Panc1 (cell line): ENCODE measurements at regions not wholly inside any gene's neighbourhood (a gene's known extent, or its start where the extent isn't known, plus 50 kb on each side); places are given as distances from the start of the nearest gene placed in this dataset.

Experiments used
- ATAC-seq: fragments of 200-7000 bp; cut with Tn5 transposase; 2 replicates; pipeline ENCODE4 v1.9.1; 2020; ENCODE audit warnings: mild to moderate bottlenecking, moderate library complexity
- BruUV-seq: library from RNA; stranded (reverse); fragments of 400-500 nt; replicated peaks from 2 replicates; lab custom pipeline; 2021; lab: Mats Ljungman, UMichigan
- CTCF ChIA-PET: fragments of 300-600 bp; sonication (Branson Sonifier 250); formaldehyde crosslinking; loops from one replicate; lab custom pipeline; 2022; ENCODE audit warnings: antibody characterized with exemption; lab: Charles Lee
- POLR2A ChIA-PET: fragments of 300-600 bp; sonication (Branson Sonifier 250); formaldehyde crosslinking; loops from one replicate; lab custom pipeline; 2022; ENCODE audit warnings: antibody characterized with exemption; lab: Charles Lee
- DNase-seq: peaks from one replicate; pipeline ENCODE4 v3.0.0-alpha.2; 2010; ENCODE audit warnings: low read depth, low spot score
- H3K27ac ChIP-seq: 2 replicates; pipeline ENCODE4 v1.5.1; 2011; ENCODE audit warnings: mild to moderate bottlenecking, low read length, inconsistent platforms
- H3K27me3 ChIP-seq: fragments of 200-500 bp; sonication (Bioruptor generic); 2 replicates; pipeline ENCODE4 v1.6.0; 2014; ENCODE audit warnings: low read length, inconsistent platforms; ENCODE audit not compliant: control insufficient read depth, insufficient read depth
- H3K36me3 ChIP-seq: fragments of 200-500 bp; sonication (Bioruptor generic); 2 replicates; pipeline ENCODE4 v1.5.1; 2014; ENCODE audit warnings: inconsistent platforms, mild to moderate bottlenecking, low read length, moderate library complexity; ENCODE audit not compliant: control insufficient read depth, insufficient read depth
- H3K4me1 ChIP-seq: 2 replicates; pipeline ENCODE4 v1.5.1; 2011; ENCODE audit warnings: inconsistent platforms, mild to moderate bottlenecking, low read length, moderate library complexity; ENCODE audit not compliant: control insufficient read depth, insufficient read depth
- H3K4me3 ChIP-seq, 2 experiments: 2 replicates each; pipeline ENCODE4 v1.5.1; 2011 to 2012; ENCODE audit warnings: low read depth in 2 of 2, low read length in 2 of 2, mild to moderate bottlenecking in 2 of 2, inconsistent platforms in 1 of 2, moderate library complexity in 1 of 2
- H3K9me3 ChIP-seq: fragments of 200-500 bp; sonication (Bioruptor generic); 2 replicates; pipeline ENCODE4 v1.5.1; 2014; ENCODE audit warnings: low read depth, mild to moderate bottlenecking, inconsistent platforms, low read length, moderate library complexity; ENCODE audit not compliant: control insufficient read depth, insufficient read depth
- POLR2AphosphoS5 ChIP-seq: IDR thresholded peaks from 2 replicates; pipeline ENCODE4 v1.6.1; 2012; ENCODE audit warnings: mild to moderate bottlenecking, low read depth, low read length, moderate library complexity
- SIN3A ChIP-seq: IDR thresholded peaks from 2 replicates; pipeline ENCODE4 v1.6.1; 2012; ENCODE audit warnings: low read depth, mild to moderate bottlenecking, low read length, moderate library complexity, borderline replicate concordance; ENCODE audit not compliant: insufficient read depth
- TCF7L2 ChIP-seq: IDR thresholded peaks from 2 replicates; pipeline ENCODE4 v1.6.1; 2011; ENCODE audit warnings: mild to moderate bottlenecking, low read depth, low read length, inconsistent platforms
- in situ Hi-C: cut with HindIII; loops from 2 replicates; pipeline ENCODE4 v1.10.0; 2016; ENCODE audit warnings: low sequenced_read_pairs, low pct_unique_long_range_greater_than_20kb
- intact Hi-C: fragments of 100-400 bp; cut with micrococcal nuclease; formaldehyde crosslinking; loops from one replicate; pipeline ENCODE4 v1.10.0; 2022; ENCODE audit not compliant: unreplicated experiment
- TF ChIP-seq, protein P1 (sequence below), 2 experiments: IDR thresholded peaks; 2 replicates each; pipeline ENCODE4 v1.6.1; 2011 to 2012; ENCODE audit warnings: low read depth in 2 of 2, control low read depth in 1 of 2, low read length in 1 of 2, mild to moderate bottlenecking in 1 of 2, moderate library complexity in 1 of 2; ENCODE audit not compliant: insufficient read depth in 1 of 2
- TF ChIP-seq, protein P2 (sequence below): fragments of 450-650 bp; IDR thresholded peaks from 2 replicates; pipeline ENCODE4 v1.5.1; 2017; ENCODE audit warnings: mild to moderate bottlenecking

- Histone ChIP-seq H3K9me3 (no peaks in the 10 kb centered on the region), H3K27ac (no peak overlapping the region), H3K4me3 (no peak overlapping the region), H3K4me1 (no peaks in the 10 kb centered on the region), H3K36me3 (no peaks in the 10 kb centered on the region), H3K27me3 (peaks cover 5% of the 10 kb centered on the region; the same call in 1 of the 2 replicates)
- in situ Hi-C loops (no loop called here), intact Hi-C loops (no loop called here)
- ATAC-seq: no peak
- DNase-seq: no peak
- no TSS peak for BruUV-seq
- ChIA-PET CTCF (no interaction called here), POLR2A (no interaction called here)
- TF ChIP-seq, protein P1, sequence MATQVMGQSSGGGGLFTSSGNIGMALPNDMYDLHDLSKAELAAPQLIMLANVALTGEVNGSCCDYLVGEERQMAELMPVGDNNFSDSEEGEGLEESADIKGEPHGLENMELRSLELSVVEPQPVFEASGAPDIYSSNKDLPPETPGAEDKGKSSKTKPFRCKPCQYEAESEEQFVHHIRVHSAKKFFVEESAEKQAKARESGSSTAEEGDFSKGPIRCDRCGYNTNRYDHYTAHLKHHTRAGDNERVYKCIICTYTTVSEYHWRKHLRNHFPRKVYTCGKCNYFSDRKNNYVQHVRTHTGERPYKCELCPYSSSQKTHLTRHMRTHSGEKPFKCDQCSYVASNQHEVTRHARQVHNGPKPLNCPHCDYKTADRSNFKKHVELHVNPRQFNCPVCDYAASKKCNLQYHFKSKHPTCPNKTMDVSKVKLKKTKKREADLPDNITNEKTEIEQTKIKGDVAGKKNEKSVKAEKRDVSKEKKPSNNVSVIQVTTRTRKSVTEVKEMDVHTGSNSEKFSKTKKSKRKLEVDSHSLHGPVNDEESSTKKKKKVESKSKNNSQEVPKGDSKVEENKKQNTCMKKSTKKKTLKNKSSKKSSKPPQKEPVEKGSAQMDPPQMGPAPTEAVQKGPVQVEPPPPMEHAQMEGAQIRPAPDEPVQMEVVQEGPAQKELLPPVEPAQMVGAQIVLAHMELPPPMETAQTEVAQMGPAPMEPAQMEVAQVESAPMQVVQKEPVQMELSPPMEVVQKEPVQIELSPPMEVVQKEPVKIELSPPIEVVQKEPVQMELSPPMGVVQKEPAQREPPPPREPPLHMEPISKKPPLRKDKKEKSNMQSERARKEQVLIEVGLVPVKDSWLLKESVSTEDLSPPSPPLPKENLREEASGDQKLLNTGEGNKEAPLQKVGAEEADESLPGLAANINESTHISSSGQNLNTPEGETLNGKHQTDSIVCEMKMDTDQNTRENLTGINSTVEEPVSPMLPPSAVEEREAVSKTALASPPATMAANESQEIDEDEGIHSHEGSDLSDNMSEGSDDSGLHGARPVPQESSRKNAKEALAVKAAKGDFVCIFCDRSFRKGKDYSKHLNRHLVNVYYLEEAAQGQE (IDR thresholded peaks at IDR 0.05; ENCODE audit: insufficient read depth in 1 of 2, low read depth in 2 of 2, low read length in 1 of 2): no peak
- no peak for TF ChIP-seq POLR2AphosphoS5
- no peak for TF ChIP-seq SIN3A
- no peak for TF ChIP-seq TCF7L2
- TF ChIP-seq, protein P2, sequence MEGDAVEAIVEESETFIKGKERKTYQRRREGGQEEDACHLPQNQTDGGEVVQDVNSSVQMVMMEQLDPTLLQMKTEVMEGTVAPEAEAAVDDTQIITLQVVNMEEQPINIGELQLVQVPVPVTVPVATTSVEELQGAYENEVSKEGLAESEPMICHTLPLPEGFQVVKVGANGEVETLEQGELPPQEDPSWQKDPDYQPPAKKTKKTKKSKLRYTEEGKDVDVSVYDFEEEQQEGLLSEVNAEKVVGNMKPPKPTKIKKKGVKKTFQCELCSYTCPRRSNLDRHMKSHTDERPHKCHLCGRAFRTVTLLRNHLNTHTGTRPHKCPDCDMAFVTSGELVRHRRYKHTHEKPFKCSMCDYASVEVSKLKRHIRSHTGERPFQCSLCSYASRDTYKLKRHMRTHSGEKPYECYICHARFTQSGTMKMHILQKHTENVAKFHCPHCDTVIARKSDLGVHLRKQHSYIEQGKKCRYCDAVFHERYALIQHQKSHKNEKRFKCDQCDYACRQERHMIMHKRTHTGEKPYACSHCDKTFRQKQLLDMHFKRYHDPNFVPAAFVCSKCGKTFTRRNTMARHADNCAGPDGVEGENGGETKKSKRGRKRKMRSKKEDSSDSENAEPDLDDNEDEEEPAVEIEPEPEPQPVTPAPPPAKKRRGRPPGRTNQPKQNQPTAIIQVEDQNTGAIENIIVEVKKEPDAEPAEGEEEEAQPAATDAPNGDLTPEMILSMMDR: no peak
These were observed 85.4 kb upstream of the KAZN start for GRCh38 chr1:14513111-14513510.

GRCh38 chr1:14514739-14515138 is 83.7 kb upstream of the KAZN start:
- H3K4me3 ChIP-seq: no peak overlapping the region
- H3K9me3 ChIP-seq: no peaks in the 10 kb centered on the region
- POLR2A ChIA-PET: no interaction called here
- no peak for TF ChIP-seq POLR2AphosphoS5
- TF ChIP-seq, protein P1 (IDR thresholded peaks at IDR 0.05; ENCODE audit: insufficient read depth in 1 of 2, low read depth in 2 of 2, low read length in 1 of 2): no peak
- ATAC-seq (no peak), DNase-seq (no peak)
- CTCF ChIA-PET: no interaction called here
- intact Hi-C loops (no loop called here), in situ Hi-C loops (no loop called here)
- no peaks in the 10 kb centered on the region for H3K4me1 ChIP-seq
- BruUV-seq: no TSS peak
- H3K27ac ChIP-seq: no peak overlapping the region
- H3K36me3 ChIP-seq: no peaks in the 10 kb centered on the region
- peaks cover 5% of the 10 kb centered on the region; the same call in 1 of the 2 replicates for H3K27me3 ChIP-seq
